ENCODE measurements at regions not wholly inside any gene's neighbourhood (a gene's known extent, or its start where the extent isn't known, plus 50 kb on each side); places are given as distances from the start of the nearest gene placed in this dataset.
"Not testable (repeated sequence)": the region's sequence is repeated elsewhere in the genome, so short reads cannot be mapped to it uniquely, and the experiment has no call there.

DNA sequence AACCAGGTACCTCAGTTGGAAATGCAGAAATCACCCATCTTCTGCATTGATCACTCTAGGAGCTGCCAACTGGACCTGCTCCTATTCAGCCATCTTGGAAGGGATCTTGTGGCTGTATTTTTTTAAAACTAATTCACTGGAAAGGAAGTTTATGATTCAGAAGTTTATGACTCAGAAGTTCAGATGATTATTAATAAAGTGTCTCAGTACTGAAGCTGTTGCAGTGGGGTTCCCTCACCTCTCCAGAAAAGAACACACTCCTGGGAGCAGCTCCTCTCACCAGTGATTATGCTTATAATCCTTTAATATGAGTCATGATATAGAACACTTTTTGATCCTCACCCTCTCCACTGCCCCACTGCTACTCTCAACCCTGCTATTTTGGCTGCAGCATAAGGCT is 291.2 kb upstream of the HS3ST5 start:
- Histone ChIP-seq H3K9me3 (ENCODE audit: severe bottlenecking) (no peaks in the 10 kb centered on the region), H3K27ac (no peak overlapping the region), H3K27me3 (ENCODE audit: insufficient read depth, low read depth, severe bottlenecking) (no peaks in the 10 kb centered on the region), H3K4me3 (ENCODE audit: low read depth, low read length) (no peak overlapping the region), H3K36me3 (no peaks in the 10 kb centered on the region)
- TF ChIP-seq, protein P1, sequence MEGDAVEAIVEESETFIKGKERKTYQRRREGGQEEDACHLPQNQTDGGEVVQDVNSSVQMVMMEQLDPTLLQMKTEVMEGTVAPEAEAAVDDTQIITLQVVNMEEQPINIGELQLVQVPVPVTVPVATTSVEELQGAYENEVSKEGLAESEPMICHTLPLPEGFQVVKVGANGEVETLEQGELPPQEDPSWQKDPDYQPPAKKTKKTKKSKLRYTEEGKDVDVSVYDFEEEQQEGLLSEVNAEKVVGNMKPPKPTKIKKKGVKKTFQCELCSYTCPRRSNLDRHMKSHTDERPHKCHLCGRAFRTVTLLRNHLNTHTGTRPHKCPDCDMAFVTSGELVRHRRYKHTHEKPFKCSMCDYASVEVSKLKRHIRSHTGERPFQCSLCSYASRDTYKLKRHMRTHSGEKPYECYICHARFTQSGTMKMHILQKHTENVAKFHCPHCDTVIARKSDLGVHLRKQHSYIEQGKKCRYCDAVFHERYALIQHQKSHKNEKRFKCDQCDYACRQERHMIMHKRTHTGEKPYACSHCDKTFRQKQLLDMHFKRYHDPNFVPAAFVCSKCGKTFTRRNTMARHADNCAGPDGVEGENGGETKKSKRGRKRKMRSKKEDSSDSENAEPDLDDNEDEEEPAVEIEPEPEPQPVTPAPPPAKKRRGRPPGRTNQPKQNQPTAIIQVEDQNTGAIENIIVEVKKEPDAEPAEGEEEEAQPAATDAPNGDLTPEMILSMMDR (IDR thresholded peaks at IDR 0.05; ENCODE audit: low read depth, low read length), result no peak
- no peak for DNase-seq

- not testable (repeated sequence) for H3K9me3 ChIP-seq (ENCODE audit: severe bottlenecking); H3K27me3 ChIP-seq (ENCODE audit: insufficient read depth, low read depth, severe bottlenecking); DNase-seq; H3K4me3 ChIP-seq (ENCODE audit: low read depth, low read length); H3K36me3 ChIP-seq; H3K27ac ChIP-seq
Measured at GRCh38 chr6:114626226-114626625, 283.4 kb upstream of the HS3ST5 start.

GRCh38 chr6:114619621-114620200 is 276.9 kb upstream of the HS3ST5 start:
- Histone ChIP-seq H3K27ac (no peak overlapping the region), H3K9me3 (ENCODE audit: severe bottlenecking) (no peaks in the 10 kb centered on the region), H3K27me3 (ENCODE audit: insufficient read depth, low read depth, severe bottlenecking) (no peaks in the 10 kb centered on the region), H3K36me3 (no peaks in the 10 kb centered on the region), H3K4me3 (ENCODE audit: low read depth, low read length) (no peak overlapping the region)
- no peak for DNase-seq
- TF ChIP-seq, protein P1 (IDR thresholded peaks at IDR 0.05; ENCODE audit: low read depth, low read length), result no peak

- Histone ChIP-seq H3K36me3 (no peaks in the 10 kb centered on the region), H3K9me3 (ENCODE audit: severe bottlenecking) (no peaks in the 10 kb centered on the region), H3K27ac (no peak overlapping the region), H3K27me3 (ENCODE audit: insufficient read depth, low read depth, severe bottlenecking) (no peaks in the 10 kb centered on the region), H3K4me3 (ENCODE audit: low read depth, low read length) (no peak overlapping the region)
- TF ChIP-seq, protein P1 (IDR thresholded peaks at IDR 0.05; ENCODE audit: low read depth, low read length), result no peak
- no peak for DNase-seq
Measured at GRCh38 chr6:114611696-114612095, 268.9 kb upstream of the HS3ST5 start.

DNA sequence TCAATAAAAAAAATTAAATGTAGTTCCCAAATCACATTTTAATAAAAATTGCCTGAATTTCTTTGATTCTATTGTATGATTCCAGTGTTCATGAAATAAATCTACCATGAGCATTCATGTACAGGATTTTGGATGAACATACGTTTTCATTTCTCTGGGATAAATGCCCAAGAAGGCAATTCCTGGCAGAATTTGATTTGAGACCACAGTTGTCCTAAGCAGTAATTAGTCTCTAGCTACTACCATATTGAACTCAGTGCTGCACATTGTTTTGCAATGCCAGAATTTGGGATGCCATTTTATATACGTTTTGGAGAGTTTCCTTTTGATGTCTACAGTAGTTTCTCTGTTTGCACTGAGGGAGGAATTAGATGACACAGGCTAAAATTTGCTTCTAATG is 265.3 kb upstream of the HS3ST5 start:
- TF ChIP-seq, protein P1 (IDR thresholded peaks at IDR 0.05; ENCODE audit: low read depth, low read length), result no peak
- Histone ChIP-seq H3K36me3 (no peaks in the 10 kb centered on the region), H3K27me3 (ENCODE audit: insufficient read depth, low read depth, severe bottlenecking) (no peaks in the 10 kb centered on the region), H3K27ac (no peak overlapping the region), H3K9me3 (ENCODE audit: severe bottlenecking) (no peaks in the 10 kb centered on the region), H3K4me3 (ENCODE audit: low read depth, low read length) (no peak overlapping the region)
- DNase-seq, result no peak

DNA sequence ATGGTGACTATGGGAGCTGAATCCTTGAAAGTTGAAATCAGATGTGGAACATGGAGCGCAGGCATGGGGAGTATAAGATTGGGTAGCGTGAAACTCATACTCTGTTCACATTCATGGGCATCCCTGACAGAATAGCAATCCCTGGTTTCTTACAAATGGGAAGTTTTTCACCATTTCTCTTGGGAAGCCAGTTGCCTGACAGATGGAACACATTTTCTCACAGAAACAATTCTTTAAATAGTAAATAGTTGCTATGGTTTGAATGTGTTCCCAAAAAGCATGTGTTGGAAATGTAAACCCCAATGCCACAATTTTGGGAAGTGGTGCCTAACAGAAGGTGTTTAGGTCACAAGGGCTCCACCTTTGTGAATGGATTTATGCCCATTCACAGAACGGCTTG is 262.8 kb upstream of the HS3ST5 start:
- H3K4me3 ChIP-seq (ENCODE audit: low read depth, low read length), result no peak overlapping the region
- TF ChIP-seq, protein P1 (IDR thresholded peaks at IDR 0.05; ENCODE audit: low read depth, low read length), result no peak
- no peaks in the 10 kb centered on the region for H3K9me3 ChIP-seq (ENCODE audit: severe bottlenecking)
- DNase-seq, result no peak
- H3K27me3 ChIP-seq (ENCODE audit: insufficient read depth, low read depth, severe bottlenecking), result no peaks in the 10 kb centered on the region
- no peaks in the 10 kb centered on the region for H3K36me3 ChIP-seq
- no peak overlapping the region for H3K27ac ChIP-seq

Data from WERI-Rb-1 (cell line).